HepG2 (cell line): ENCODE measurements at regions not wholly inside any gene's neighbourhood (a gene's known extent, or its start where the extent isn't known, plus 50 kb on each side); places are given as distances from the start of the nearest gene placed in this dataset.

Source experiments
- BRCA1 ChIP-seq: sonication (generic); formaldehyde crosslinking; IDR thresholded peaks from 2 replicates; pipeline ENCODE4 v1.4.0; 2020; ENCODE audit warnings: missing genetic modification reagents
- EED ChIP-seq: sonication (generic); formaldehyde crosslinking; IDR thresholded peaks from 2 replicates; pipeline ENCODE4 v1.5.0; 2020; ENCODE audit warnings: mild to moderate bottlenecking, missing genetic modification reagents
- ESRRA ChIP-seq: sonication (generic); formaldehyde crosslinking; IDR thresholded peaks from 2 replicates; pipeline ENCODE4 v1.5.1; 2020; ENCODE audit warnings: mild to moderate bottlenecking, low read depth, missing genetic modification reagents
- IRX3 ChIP-seq: sonication (generic); formaldehyde crosslinking; IDR thresholded peaks from 2 replicates; pipeline ENCODE4 v1.8.1; 2023; ENCODE audit warnings: mild to moderate bottlenecking, low read depth, missing genetic modification reagents, borderline replicate concordance
- SIX4 ChIP-seq: sonication (generic); formaldehyde crosslinking; IDR thresholded peaks from 2 replicates; pipeline ENCODE4 v1.4.0; 2020; ENCODE audit warnings: missing genetic modification reagents
- SRSF9 ChIP-seq: fragments of 200-400 bp; formaldehyde crosslinking; IDR thresholded peaks from 2 replicates; pipeline ENCODE4 v1.6.1; 2018; ENCODE audit warnings: borderline replicate concordance, mild to moderate bottlenecking, low read depth, low read length; ENCODE audit not compliant: insufficient read depth, poor library complexity, severe bottlenecking
- U2AF2 ChIP-seq: fragments of 200-400 bp; formaldehyde crosslinking; IDR thresholded peaks from 2 replicates; pipeline ENCODE4 v1.6.1; 2017; ENCODE audit warnings: low read depth, mild to moderate bottlenecking, low read length
- ZNF12 ChIP-seq: sonication (generic); formaldehyde crosslinking; IDR thresholded peaks from 2 replicates; pipeline ENCODE4 v1.5.0; 2020; ENCODE audit warnings: missing genetic modification reagents
- ZNF564 ChIP-seq: sonication (generic); formaldehyde crosslinking; IDR thresholded peaks from 2 replicates; pipeline ENCODE4 v1.8.1; 2023; ENCODE audit warnings: mild to moderate bottlenecking, missing genetic modification reagents
- ZNF766 ChIP-seq: sonication (generic); formaldehyde crosslinking; IDR thresholded peaks from 2 replicates; pipeline ENCODE4 v1.5.0; 2020; ENCODE audit warnings: missing genetic modification reagents, borderline replicate concordance
- ZNF782 ChIP-seq: sonication (generic); formaldehyde crosslinking; IDR thresholded peaks from 2 replicates; pipeline ENCODE4 v1.4.0; 2020; ENCODE audit warnings: missing genetic modification reagents, mild to moderate bottlenecking, borderline replicate concordance
- TF ChIP-seq, protein P1 (sequence below): fragments of 450-650 bp; IDR thresholded peaks from 2 replicates; pipeline ENCODE4 v1.6.1; 2016
- TF ChIP-seq, protein P2 (sequence below): sonication (generic); formaldehyde crosslinking; IDR thresholded peaks from 2 replicates; pipeline ENCODE4 v1.5.0; 2020; ENCODE audit warnings: mild to moderate bottlenecking, missing genetic modification reagents

DNA sequence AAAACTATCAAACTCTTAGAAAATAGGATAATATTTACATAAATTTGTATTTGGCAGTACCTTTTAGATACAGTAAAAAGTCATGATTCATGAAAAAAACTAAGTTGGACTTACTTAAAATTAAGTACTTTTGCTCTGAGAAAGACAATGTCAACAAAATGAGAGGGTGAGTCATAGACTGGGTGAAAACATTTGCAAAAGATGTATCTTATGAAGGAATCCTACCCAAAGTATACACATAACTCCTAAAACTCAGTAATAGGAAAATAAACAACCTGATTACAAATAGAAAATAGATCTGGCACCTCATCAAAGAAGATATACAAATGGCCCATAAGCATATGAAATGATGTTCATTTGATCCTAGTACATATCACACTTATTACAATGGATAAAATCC, 1154.6 kb downstream of the JRKL start (continued):
- TF ChIP-seq ZNF766 (CRISPR knock-in tag) (no peak), U2AF2 (no peak), ESRRA (no peak), SRSF9 (no peak), IRX3 (no peak), EED (CRISPR knock-in tag) (no peak), BRCA1 (no peak), ZNF564 (CRISPR knock-in tag) (no peak), SIX4 (no peak), ZNF12 (CRISPR knock-in tag) (no peak), ZNF782 (CRISPR knock-in tag) (no peak)
- TF ChIP-seq, protein P1, sequence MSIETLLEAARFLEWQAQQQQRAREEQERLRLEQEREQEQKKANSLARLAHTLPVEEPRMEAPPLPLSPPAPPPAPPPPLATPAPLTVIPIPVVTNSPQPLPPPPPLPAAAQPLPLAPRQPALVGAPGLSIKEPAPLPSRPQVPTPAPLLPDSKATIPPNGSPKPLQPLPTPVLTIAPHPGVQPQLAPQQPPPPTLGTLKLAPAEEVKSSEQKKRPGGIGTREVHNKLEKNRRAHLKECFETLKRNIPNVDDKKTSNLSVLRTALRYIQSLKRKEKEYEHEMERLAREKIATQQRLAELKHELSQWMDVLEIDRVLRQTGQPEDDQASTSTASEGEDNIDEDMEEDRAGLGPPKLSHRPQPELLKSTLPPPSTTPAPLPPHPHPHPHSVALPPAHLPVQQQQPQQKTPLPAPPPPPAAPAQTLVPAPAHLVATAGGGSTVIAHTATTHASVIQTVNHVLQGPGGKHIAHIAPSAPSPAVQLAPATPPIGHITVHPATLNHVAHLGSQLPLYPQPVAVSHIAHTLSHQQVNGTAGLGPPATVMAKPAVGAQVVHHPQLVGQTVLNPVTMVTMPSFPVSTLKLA: no peak
- TF ChIP-seq, protein P2, sequence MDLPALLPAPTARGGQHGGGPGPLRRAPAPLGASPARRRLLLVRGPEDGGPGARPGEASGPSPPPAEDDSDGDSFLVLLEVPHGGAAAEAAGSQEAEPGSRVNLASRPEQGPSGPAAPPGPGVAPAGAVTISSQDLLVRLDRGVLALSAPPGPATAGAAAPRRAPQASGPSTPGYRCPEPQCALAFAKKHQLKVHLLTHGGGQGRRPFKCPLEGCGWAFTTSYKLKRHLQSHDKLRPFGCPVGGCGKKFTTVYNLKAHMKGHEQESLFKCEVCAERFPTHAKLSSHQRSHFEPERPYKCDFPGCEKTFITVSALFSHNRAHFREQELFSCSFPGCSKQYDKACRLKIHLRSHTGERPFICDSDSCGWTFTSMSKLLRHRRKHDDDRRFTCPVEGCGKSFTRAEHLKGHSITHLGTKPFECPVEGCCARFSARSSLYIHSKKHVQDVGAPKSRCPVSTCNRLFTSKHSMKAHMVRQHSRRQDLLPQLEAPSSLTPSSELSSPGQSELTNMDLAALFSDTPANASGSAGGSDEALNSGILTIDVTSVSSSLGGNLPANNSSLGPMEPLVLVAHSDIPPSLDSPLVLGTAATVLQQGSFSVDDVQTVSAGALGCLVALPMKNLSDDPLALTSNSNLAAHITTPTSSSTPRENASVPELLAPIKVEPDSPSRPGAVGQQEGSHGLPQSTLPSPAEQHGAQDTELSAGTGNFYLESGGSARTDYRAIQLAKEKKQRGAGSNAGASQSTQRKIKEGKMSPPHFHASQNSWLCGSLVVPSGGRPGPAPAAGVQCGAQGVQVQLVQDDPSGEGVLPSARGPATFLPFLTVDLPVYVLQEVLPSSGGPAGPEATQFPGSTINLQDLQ (CRISPR knock-in tag): no peak
- TF ChIP-seq, all 625 proteins: peak for 0
